MCF 10A (cell line): ENCODE measurements at regions not wholly inside any gene's neighbourhood (a gene's known extent, or its start where the extent isn't known, plus 50 kb on each side); places are given as distances from the start of the nearest gene placed in this dataset.
"Not testable (repeated sequence)": the region's sequence is repeated elsewhere in the genome, so short reads cannot be mapped to it uniquely, and the experiment has no call there.

Source experiments
- BruUV-seq: library from RNA; stranded (reverse); fragments of 400-500 nt; replicated peaks from 2 replicates; lab custom pipeline; 2021; lab: Mats Ljungman, UMichigan
- CTCF ChIA-PET: fragments of 300-600 bp; sonication (Branson Sonifier 250); formaldehyde crosslinking; extraction: SDS; loops from one replicate; lab custom pipeline; 2021; ENCODE audit warnings: antibody characterized with exemption, inconsistent platforms; lab: Yijun Ruan, JAX
- POLR2A ChIA-PET: fragments of 300-600, 350-650 bp; sonication (Branson Sonifier 250); formaldehyde crosslinking; extraction: SDS; loops from one replicate; lab custom pipeline; 2020; ENCODE audit warnings: antibody characterized with exemption, inconsistent platforms; lab: Yijun Ruan, JAX
- DNase-seq: peaks from one replicate; pipeline ENCODE4 v3.0.0-alpha.2; 2018; ENCODE audit not compliant: unreplicated experiment
- H3K27ac Mint-ChIP-seq: one replicate; pipeline ENCODE4 v1.8.0; 2022; ENCODE audit warnings: mild to moderate bottlenecking, low read depth, mixed read lengths; ENCODE audit not compliant: unreplicated experiment
- H3K27me3 Mint-ChIP-seq: one replicate; pipeline ENCODE4 v1.8.0; 2022; ENCODE audit warnings: mixed read lengths; ENCODE audit not compliant: insufficient read depth, unreplicated experiment
- H3K36me3 Mint-ChIP-seq: one replicate; pipeline ENCODE4 v1.8.0; 2022; ENCODE audit warnings: mild to moderate bottlenecking, moderate library complexity, mixed read lengths; ENCODE audit not compliant: insufficient read depth, unreplicated experiment
- H3K4me1 Mint-ChIP-seq: one replicate; pipeline ENCODE4 v1.8.0; 2022; ENCODE audit warnings: mixed read lengths; ENCODE audit not compliant: insufficient read depth, unreplicated experiment
- H3K4me3 Mint-ChIP-seq: one replicate; pipeline ENCODE4 v1.8.0; 2022; ENCODE audit warnings: mild to moderate bottlenecking, moderate library complexity, mixed read lengths; ENCODE audit not compliant: unreplicated experiment
- H3K9me3 Mint-ChIP-seq: one replicate; pipeline ENCODE4 v1.8.0; 2022; ENCODE audit warnings: mixed read lengths; ENCODE audit not compliant: unreplicated experiment
- CTCF ChIP-seq: fragments of 200-600 bp; IDR thresholded peaks from one replicate; pipeline ENCODE4 v1.8.0; 2022; ENCODE audit warnings: antibody characterized with exemption, mild to moderate bottlenecking; ENCODE audit not compliant: unreplicated experiment
- intact Hi-C: fragments of 100-400 bp; cut with micrococcal nuclease; formaldehyde crosslinking; loops from 2 replicates; pipeline ENCODE4 v1.14.1; 2022

GRCh38 chr12:78568321-78569020 lies 296.1 kb upstream of the SYT1 start:
- H3K4me1 Mint-ChIP-seq: no peaks in the 10 kb centered on the region
- intact Hi-C loops: loop anchor here (10.0 kb wide), 1 partner anchor 174 kb away; no protein-coding TSS in a partner anchor
- H3K27me3 Mint-ChIP-seq: no peaks in the 10 kb centered on the region
- H3K27ac Mint-ChIP-seq: no peak overlapping the region
- no peaks in the 10 kb centered on the region for H3K9me3 Mint-ChIP-seq
- no peaks in the 10 kb centered on the region for H3K36me3 Mint-ChIP-seq
- DNase-seq: no peak
- no peak overlapping the region for H3K4me3 Mint-ChIP-seq
- ChIA-PET CTCF (interaction anchor here (0.6 to 2.3 kb wide), 2 partner anchors 97 to 607 kb away, joined by 3 to 9 read pairs; no protein-coding TSS in a partner anchor), POLR2A (interaction anchor here (0.8 to 1.2 kb wide), 2 partner anchors 8 to 10 kb away, joined by 3 read pairs; no protein-coding TSS in a partner anchor)
- TF ChIP-seq CTCF: no peak
- no TSS peak for BruUV-seq

- CTCF ChIA-PET: no interaction called here
Measured at GRCh38 chr12:78571953-78572352, 292.6 kb upstream of the SYT1 start.

GRCh38 chr12:78575208-78575607 lies 289.4 kb upstream of the SYT1 start:
- CTCF ChIA-PET, intact Hi-C loops, H3K9me3 Mint-ChIP-seq, H3K27ac Mint-ChIP-seq, H3K4me3 Mint-ChIP-seq, BruUV-seq, POLR2A ChIA-PET, H3K4me1 Mint-ChIP-seq, DNase-seq, H3K27me3 Mint-ChIP-seq, H3K36me3 Mint-ChIP-seq: not testable (repeated sequence)

More at GRCh38 chr12:78571953-78572352, 292.6 kb upstream of the SYT1 start:
- Mint-ChIP-seq H3K36me3 (no peaks in the 10 kb centered on the region), H3K27ac (no peak overlapping the region), H3K4me1 (no peaks in the 10 kb centered on the region), H3K9me3 (no peaks in the 10 kb centered on the region), H3K4me3 (no peak overlapping the region), H3K27me3 (no peaks in the 10 kb centered on the region)
- no TSS peak for BruUV-seq
- TF ChIP-seq CTCF: no peak
- no peak for DNase-seq
- POLR2A ChIA-PET: no interaction called here
- intact Hi-C loops: no loop called here

GRCh38 chr12:78579846-78580245 lies 284.7 kb upstream of the SYT1 start:
- DNase-seq: no peak
- TF ChIP-seq CTCF: no peak
- CTCF ChIA-PET: interaction anchor here (0.7 kb wide), 1 partner anchor 65 kb away, joined by 3 read pairs; no protein-coding TSS in a partner anchor
- intact Hi-C loops: no loop called here
- POLR2A ChIA-PET: no interaction called here
- H3K9me3 Mint-ChIP-seq: peaks cover 3% of the 10 kb centered on the region
- no peak overlapping the region for H3K27ac Mint-ChIP-seq
- H3K36me3 Mint-ChIP-seq: peaks cover 13% of the 10 kb centered on the region
- H3K4me3 Mint-ChIP-seq: no peak overlapping the region
- H3K4me1 Mint-ChIP-seq: no peaks in the 10 kb centered on the region
- no peaks in the 10 kb centered on the region for H3K27me3 Mint-ChIP-seq
- no TSS peak for BruUV-seq
